ENCODE measurements at regions not wholly inside any gene's neighbourhood (a gene's known extent, or its start where the extent isn't known, plus 50 kb on each side); places are given as distances from the start of the nearest gene placed in this dataset.

GRCh38 chrY:19392876-19393275 lies 351.6 kb downstream of the KDM5D start:
- Histone ChIP-seq H3K36me3 (no peaks in the 10 kb centered on the region), H3K27me3 (no peaks in the 10 kb centered on the region), H3K4me3 (no peak overlapping the region), H3K4me1 (no peaks in the 10 kb centered on the region), H3K27ac (no peak overlapping the region), H3K9me3 (no peaks in the 10 kb centered on the region)
- ATAC-seq: no peak
- intact Hi-C loops (cut with DNase I): no loop called here
- DNase-seq: no peak
- TF ChIP-seq CTCF (IDR thresholded peaks at IDR 0.05): no peak

GRCh38 chrY:19391922-19392321 lies 352.6 kb downstream of the KDM5D start:
- Histone ChIP-seq H3K4me3 (no peak overlapping the region), H3K4me1 (no peaks in the 10 kb centered on the region), H3K27me3 (no peaks in the 10 kb centered on the region), H3K9me3 (no peaks in the 10 kb centered on the region), H3K36me3 (no peaks in the 10 kb centered on the region), H3K27ac (no peak overlapping the region)
- intact Hi-C loops (cut with DNase I): no loop called here
- no peak for TF ChIP-seq CTCF (IDR thresholded peaks at IDR 0.05)
- no peak for ATAC-seq
- no peak for DNase-seq

- ATAC-seq (no peak), DNase-seq (no peak)
- H3K27ac ChIP-seq: no peak overlapping the region
- H3K27me3 ChIP-seq: no peaks in the 10 kb centered on the region
- H3K9me3 ChIP-seq: no peaks in the 10 kb centered on the region
- no peak for TF ChIP-seq CTCF (IDR thresholded peaks at IDR 0.05)
- no peak overlapping the region for H3K4me3 ChIP-seq
- H3K4me1 ChIP-seq: no peaks in the 10 kb centered on the region
- intact Hi-C loops (cut with DNase I): no loop called here
- H3K36me3 ChIP-seq: no peaks in the 10 kb centered on the region
Measured at GRCh38 chrY:19365321-19365720, 379.2 kb downstream of the KDM5D start.

GRCh38 chrY:19357249-19357648 lies 387.3 kb downstream of the KDM5D start:
- H3K36me3 ChIP-seq: no peaks in the 10 kb centered on the region
- H3K27ac ChIP-seq: no peak overlapping the region
- H3K27me3 ChIP-seq: no peaks in the 10 kb centered on the region
- ATAC-seq (no peak), DNase-seq (no peak)
- no peaks in the 10 kb centered on the region for H3K4me1 ChIP-seq
- H3K4me3 ChIP-seq: no peak overlapping the region
- H3K9me3 ChIP-seq: no peaks in the 10 kb centered on the region
- TF ChIP-seq CTCF (IDR thresholded peaks at IDR 0.05): no peak
- intact Hi-C loops (cut with DNase I): no loop called here

GRCh38 chrY:19356735-19357134 lies 387.8 kb downstream of the KDM5D start:
- no peak overlapping the region for H3K27ac ChIP-seq
- H3K9me3 ChIP-seq: no peaks in the 10 kb centered on the region
- no peaks in the 10 kb centered on the region for H3K27me3 ChIP-seq
- ATAC-seq (no peak), DNase-seq (no peak)
- no peaks in the 10 kb centered on the region for H3K4me1 ChIP-seq
- H3K36me3 ChIP-seq: no peaks in the 10 kb centered on the region
- TF ChIP-seq CTCF (IDR thresholded peaks at IDR 0.05): no peak
- no peak overlapping the region for H3K4me3 ChIP-seq
- intact Hi-C loops (cut with DNase I): no loop called here

- Histone ChIP-seq H3K27me3 (no peaks in the 10 kb centered on the region), H3K9me3 (no peaks in the 10 kb centered on the region), H3K4me3 (no peak overlapping the region), H3K27ac (no peak overlapping the region), H3K36me3 (no peaks in the 10 kb centered on the region), H3K4me1 (no peaks in the 10 kb centered on the region)
- ATAC-seq: no peak
- TF ChIP-seq CTCF (IDR thresholded peaks at IDR 0.05): no peak
- intact Hi-C loops (cut with DNase I): no loop called here
- no peak for DNase-seq
Measured at GRCh38 chrY:19354857-19355173, 389.7 kb downstream of the KDM5D start.
